ENCODE measurements at regions not wholly inside any gene's neighbourhood (a gene's known extent, or its start where the extent isn't known, plus 50 kb on each side); places are given as distances from the start of the nearest gene placed in this dataset.

GRCh38 chr5:79858410-79858723, 132.7 kb downstream of the MTX3 start:
- no peak for DNase-seq (ENCODE audit: low spot score)
- H3K4me1 ChIP-seq (ENCODE audit: control insufficient read depth in 1 of 2, low read depth in 2 of 2), result no peaks in the 10 kb centered on the region
- H3K36me3 ChIP-seq, result no peaks in the 10 kb centered on the region
- peak; percentile 20 for TF ChIP-seq CTCF (IDR thresholded peaks at IDR 0.05)
- H3K9me3 ChIP-seq, result no peaks in the 10 kb centered on the region
- no peak overlapping the region for H3K4me3 ChIP-seq
- no peak overlapping the region for H3K27ac ChIP-seq
- no peaks in the 10 kb centered on the region for H3K27me3 ChIP-seq (replicated peaks; ENCODE audit: insufficient read depth)
- no peak for ATAC-seq (ENCODE audit: insufficient number of reproducible peaks, low FRiP score, low read depth)

- DNase-seq (ENCODE audit: low spot score) (no peak), ATAC-seq (ENCODE audit: insufficient number of reproducible peaks, low FRiP score, low read depth) (no peak)
- Histone ChIP-seq H3K9me3 (no peaks in the 10 kb centered on the region), H3K4me3 (no peak overlapping the region), H3K27ac (no peak overlapping the region), H3K27me3 (replicated peaks; ENCODE audit: insufficient read depth) (no peaks in the 10 kb centered on the region), H3K36me3 (no peaks in the 10 kb centered on the region), H3K4me1 (ENCODE audit: control insufficient read depth in 1 of 2, low read depth in 2 of 2) (no peaks in the 10 kb centered on the region)
- TF ChIP-seq CTCF (IDR thresholded peaks at IDR 0.05), result peak; percentile 88
Measured at GRCh38 chr5:79857714-79858409, 133.2 kb downstream of the MTX3 start.

- no peak overlapping the region for H3K27ac ChIP-seq
- no peak for TF ChIP-seq CTCF (IDR thresholded peaks at IDR 0.05)
- H3K9me3 ChIP-seq, result no peaks in the 10 kb centered on the region
- no peaks in the 10 kb centered on the region for H3K4me1 ChIP-seq (ENCODE audit: control insufficient read depth in 1 of 2, low read depth in 2 of 2)
- no peak for DNase-seq (ENCODE audit: low spot score)
- no peaks in the 10 kb centered on the region for H3K36me3 ChIP-seq
- no peaks in the 10 kb centered on the region for H3K27me3 ChIP-seq (replicated peaks; ENCODE audit: insufficient read depth)
- no peak for ATAC-seq (ENCODE audit: insufficient number of reproducible peaks, low FRiP score, low read depth)
- H3K4me3 ChIP-seq, result no peak overlapping the region
Measured at GRCh38 chr5:79856456-79857055, 134.5 kb downstream of the MTX3 start.

GRCh38 chr5:79853676-79854418, 137.2 kb downstream of the MTX3 start:
- H3K4me3 ChIP-seq, result no peak overlapping the region
- H3K36me3 ChIP-seq, result no peaks in the 10 kb centered on the region
- DNase-seq (ENCODE audit: low spot score) (no peak), ATAC-seq (ENCODE audit: insufficient number of reproducible peaks, low FRiP score, low read depth) (no peak)
- no peaks in the 10 kb centered on the region for H3K27me3 ChIP-seq (replicated peaks; ENCODE audit: insufficient read depth)
- no peak overlapping the region for H3K27ac ChIP-seq
- no peak for TF ChIP-seq CTCF (IDR thresholded peaks at IDR 0.05)
- no peaks in the 10 kb centered on the region for H3K9me3 ChIP-seq
- H3K4me1 ChIP-seq (ENCODE audit: control insufficient read depth in 1 of 2, low read depth in 2 of 2), result no peaks in the 10 kb centered on the region

- H3K36me3 ChIP-seq, result no peaks in the 10 kb centered on the region
- no peak overlapping the region for H3K27ac ChIP-seq
- no peak for TF ChIP-seq CTCF (IDR thresholded peaks at IDR 0.05)
Measured at GRCh38 chr5:79853028-79853427, 138.0 kb downstream of the MTX3 start.

More at GRCh38 chr5:79853028-79853427, 138.0 kb downstream of the MTX3 start:
- H3K4me1 ChIP-seq (ENCODE audit: control insufficient read depth in 1 of 2, low read depth in 2 of 2), result no peaks in the 10 kb centered on the region
- no peak for ATAC-seq (ENCODE audit: insufficient number of reproducible peaks, low FRiP score, low read depth)
- no peak overlapping the region for H3K4me3 ChIP-seq
- DNase-seq (ENCODE audit: low spot score), result no peak
- no peaks in the 10 kb centered on the region for H3K27me3 ChIP-seq (replicated peaks; ENCODE audit: insufficient read depth)
- no peaks in the 10 kb centered on the region for H3K9me3 ChIP-seq

All from thoracic aorta (tissue), 2 donors.